ENCODE measurements at regions not wholly inside any gene's neighbourhood (a gene's known extent, or its start where the extent isn't known, plus 50 kb on each side); places are given as distances from the start of the nearest gene placed in this dataset.

GRCh38 chr7:131691454-131692130, 135.2 kb upstream of the PODXL start:
- peak overlapping the region; percentile 82 for H3K4me2 ChIP-seq (ENCODE audit: low read length)
- no peak for DNase-seq (ENCODE audit: low read depth)
- no peak overlapping the region for H3K27ac ChIP-seq (ENCODE audit: low read depth, low read length)
- TF ChIP-seq EZH2 (IDR thresholded peaks at IDR 0.05; ENCODE audit: insufficient read depth, low read length) (no peak), CTCF (IDR thresholded peaks at IDR 0.05; ENCODE audit: insufficient read depth, low read depth, low read length) (no peak)
- H3K9me3 ChIP-seq (ENCODE audit: insufficient read depth, low read depth, low read length): no peaks in the 10 kb centered on the region
- no peak for FAIRE-seq
- H3K4me3 ChIP-seq (ENCODE audit: insufficient read depth, low read depth, low read length): no peak overlapping the region
- H2AFZ ChIP-seq (ENCODE audit: low read depth, low read length): no peak overlapping the region
- H3K27me3 Mint-ChIP-seq (ENCODE audit: low read depth, unreplicated experiment): peaks cover 60% of the 10 kb centered on the region
- no peaks in the 10 kb centered on the region for H4K20me1 ChIP-seq (ENCODE audit: insufficient read depth, low read length)
- H3K4me1 Mint-ChIP-seq (ENCODE audit: low read depth, unreplicated experiment): no peaks in the 10 kb centered on the region
- no peak overlapping the region for H3K4me3 Mint-ChIP-seq (ENCODE audit: unreplicated experiment)
- H3K27me3 ChIP-seq (ENCODE audit: insufficient read depth, low read length): peaks cover 19% of the 10 kb centered on the region
- H3K27ac Mint-ChIP-seq (ENCODE audit: unreplicated experiment): peak overlapping the region; percentile 59
- no peaks in the 10 kb centered on the region for H3K36me3 ChIP-seq (ENCODE audit: insufficient read depth, low read length)
- H3K9ac ChIP-seq (ENCODE audit: low read length): no peak overlapping the region
- no peaks in the 10 kb centered on the region for H3K4me1 ChIP-seq (ENCODE audit: insufficient read depth, low read length)
- no peaks in the 10 kb centered on the region for H3K79me2 ChIP-seq (ENCODE audit: insufficient read depth, low read length)
- peaks cover 2% of the 10 kb centered on the region for H3K36me3 Mint-ChIP-seq (ENCODE audit: low read depth, unreplicated experiment)
- no peaks in the 10 kb centered on the region for H3K9me3 Mint-ChIP-seq (ENCODE audit: unreplicated experiment)

GRCh38 chr7:131690441-131690840, 134.0 kb upstream of the PODXL start:
- Mint-ChIP-seq H3K27ac (ENCODE audit: unreplicated experiment) (no peak overlapping the region), H3K27me3 (ENCODE audit: low read depth, unreplicated experiment) (peaks cover 68% of the 10 kb centered on the region), H3K9me3 (ENCODE audit: unreplicated experiment) (no peaks in the 10 kb centered on the region), H3K4me3 (ENCODE audit: unreplicated experiment) (no peak overlapping the region), H3K4me1 (ENCODE audit: low read depth, unreplicated experiment) (no peaks in the 10 kb centered on the region), H3K36me3 (ENCODE audit: low read depth, unreplicated experiment) (peaks cover 2% of the 10 kb centered on the region)
- Histone ChIP-seq H2AFZ (ENCODE audit: low read depth, low read length) (no peak overlapping the region), H3K9ac (ENCODE audit: low read length) (no peak overlapping the region), H4K20me1 (ENCODE audit: insufficient read depth, low read length) (no peaks in the 10 kb centered on the region), H3K27ac (ENCODE audit: low read depth, low read length) (no peak overlapping the region), H3K4me3 (ENCODE audit: insufficient read depth, low read depth, low read length) (no peak overlapping the region), H3K4me2 (ENCODE audit: low read length) (no peak overlapping the region), H3K9me3 (ENCODE audit: insufficient read depth, low read depth, low read length) (no peaks in the 10 kb centered on the region), H3K4me1 (ENCODE audit: insufficient read depth, low read length) (no peaks in the 10 kb centered on the region), H3K36me3 (ENCODE audit: insufficient read depth, low read length) (no peaks in the 10 kb centered on the region), H3K79me2 (ENCODE audit: insufficient read depth, low read length) (no peaks in the 10 kb centered on the region), H3K27me3 (ENCODE audit: insufficient read depth, low read length) (peaks cover 26% of the 10 kb centered on the region)
- FAIRE-seq (no peak), DNase-seq (ENCODE audit: low read depth) (no peak)
- TF ChIP-seq EZH2 (IDR thresholded peaks at IDR 0.05; ENCODE audit: insufficient read depth, low read length) (no peak), CTCF (IDR thresholded peaks at IDR 0.05; ENCODE audit: insufficient read depth, low read depth, low read length) (no peak)

- H3K4me3 Mint-ChIP-seq (ENCODE audit: unreplicated experiment): no peak overlapping the region
- Histone ChIP-seq H3K36me3 (ENCODE audit: insufficient read depth, low read length) (no peaks in the 10 kb centered on the region), H3K4me2 (ENCODE audit: low read length) (no peak overlapping the region), H3K9ac (ENCODE audit: low read length) (no peak overlapping the region), H4K20me1 (ENCODE audit: insufficient read depth, low read length) (no peaks in the 10 kb centered on the region), H3K27me3 (ENCODE audit: insufficient read depth, low read length) (peaks cover 27% of the 10 kb centered on the region), H2AFZ (ENCODE audit: low read depth, low read length) (no peak overlapping the region), H3K27ac (ENCODE audit: low read depth, low read length) (no peak overlapping the region), H3K79me2 (ENCODE audit: insufficient read depth, low read length) (no peaks in the 10 kb centered on the region), H3K4me1 (ENCODE audit: insufficient read depth, low read length) (no peaks in the 10 kb centered on the region), H3K4me3 (ENCODE audit: insufficient read depth, low read depth, low read length) (no peak overlapping the region), H3K9me3 (ENCODE audit: insufficient read depth, low read depth, low read length) (no peaks in the 10 kb centered on the region)
- H3K27me3 Mint-ChIP-seq (ENCODE audit: low read depth, unreplicated experiment): peaks cover 70% of the 10 kb centered on the region
- no peak for DNase-seq (ENCODE audit: low read depth)
- TF ChIP-seq CTCF (IDR thresholded peaks at IDR 0.05; ENCODE audit: insufficient read depth, low read depth, low read length) (no peak), EZH2 (IDR thresholded peaks at IDR 0.05; ENCODE audit: insufficient read depth, low read length) (no peak)
- no peak for FAIRE-seq
- no peaks in the 10 kb centered on the region for H3K9me3 Mint-ChIP-seq (ENCODE audit: unreplicated experiment)
- peak overlapping the region; percentile 34 for H3K27ac Mint-ChIP-seq (ENCODE audit: unreplicated experiment)
- H3K4me1 Mint-ChIP-seq (ENCODE audit: low read depth, unreplicated experiment): no peaks in the 10 kb centered on the region
- peaks cover 2% of the 10 kb centered on the region for H3K36me3 Mint-ChIP-seq (ENCODE audit: low read depth, unreplicated experiment)
Observed at GRCh38 chr7:131689662-131690234, 133.3 kb upstream of the PODXL start.

All from astrocyte (in vitro differentiated cells and primary cell).